HG03025 (cell line): ENCODE measurements at regions not wholly inside any gene's neighbourhood (a gene's known extent, or its start where the extent isn't known, plus 50 kb on each side); places are given as distances from the start of the nearest gene placed in this dataset.

Source experiments
- ATAC-seq: cut with Tn5 transposase; IDR thresholded peaks from one replicate; pipeline ENCODE4 v1.9.1; 2021; ENCODE audit warnings: mild to moderate bottlenecking, moderate library complexity; ENCODE audit not compliant: unreplicated experiment, low FRiP score

DNA sequence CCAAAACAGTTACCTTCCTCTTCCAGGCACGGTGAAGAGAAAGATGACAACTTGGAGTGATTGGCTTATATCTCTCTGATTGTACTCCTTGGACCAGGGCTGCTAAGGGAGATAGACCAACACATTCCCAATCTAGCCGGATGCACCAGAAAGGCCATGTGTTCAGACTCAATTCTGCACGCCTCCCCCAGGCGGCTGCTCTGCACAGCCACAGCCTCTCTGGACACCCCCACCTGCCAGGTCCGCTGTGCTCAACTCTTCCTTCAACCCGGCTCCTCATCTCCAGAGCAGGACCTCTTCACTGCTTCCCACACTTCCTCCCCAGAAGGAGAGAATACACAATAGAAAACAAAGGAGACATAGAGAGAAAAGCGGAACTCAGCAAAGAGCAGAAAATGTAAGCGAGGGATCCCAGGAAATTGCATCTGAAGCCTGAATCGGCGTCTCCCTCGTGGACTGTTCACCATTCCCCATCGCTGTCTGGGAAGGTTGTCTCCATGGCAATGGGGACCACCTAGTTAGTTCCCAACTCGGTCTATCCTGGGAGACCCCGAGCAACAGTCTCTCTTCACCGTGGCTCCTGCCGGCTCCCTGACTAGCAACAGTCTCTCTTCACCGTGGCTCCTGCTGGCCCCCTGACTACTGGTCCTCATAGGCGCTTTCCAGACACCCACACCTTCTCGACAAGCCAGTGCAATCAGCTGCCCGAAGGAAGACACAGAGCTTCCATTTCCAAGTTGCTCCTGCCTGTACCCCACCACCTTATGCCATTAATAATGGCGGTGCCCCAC lies 361.7 kb upstream of the MYT1L start:
- no peak for ATAC-seq

DNA sequence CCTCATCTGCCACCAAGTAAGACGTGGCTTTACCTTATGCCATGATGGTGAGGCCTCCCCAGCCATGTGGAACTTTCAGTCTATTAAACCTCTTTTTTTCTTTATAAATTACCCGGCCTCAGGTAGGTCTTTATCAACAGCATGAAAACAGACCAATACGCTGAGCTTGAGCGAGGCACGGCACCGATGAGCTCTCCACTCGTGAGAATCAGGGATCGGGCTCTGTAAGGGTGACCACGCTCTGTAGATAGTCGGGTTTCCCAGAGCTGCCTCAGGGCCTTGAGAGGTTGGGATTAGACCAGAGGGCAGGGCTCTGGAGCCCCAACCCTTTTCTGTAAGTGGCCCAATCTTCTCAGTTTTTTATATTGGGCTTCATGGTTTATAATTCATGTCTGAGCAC lies 360.3 kb upstream of the MYT1L start:
- no peak for ATAC-seq

DNA sequence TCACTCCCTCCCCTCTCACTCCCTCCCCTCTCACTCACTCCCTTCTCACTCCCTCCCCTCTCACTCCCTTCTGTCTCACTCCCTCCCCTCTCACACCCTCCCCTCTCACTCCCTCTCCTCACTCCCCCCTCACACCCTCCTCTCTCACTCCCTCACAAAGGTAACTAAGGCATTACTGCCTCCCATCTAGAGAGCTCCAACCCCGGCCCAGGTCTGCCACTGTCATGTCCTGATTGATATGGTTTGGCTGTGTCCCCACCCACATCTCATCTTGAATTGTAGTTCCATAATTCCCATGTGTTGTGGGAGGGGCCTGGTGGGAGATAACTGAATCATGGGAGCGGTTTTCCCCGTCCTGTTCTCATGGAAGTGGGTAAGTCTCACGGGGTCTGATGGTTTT lies 359.9 kb upstream of the MYT1L start:
- no peak for ATAC-seq

DNA sequence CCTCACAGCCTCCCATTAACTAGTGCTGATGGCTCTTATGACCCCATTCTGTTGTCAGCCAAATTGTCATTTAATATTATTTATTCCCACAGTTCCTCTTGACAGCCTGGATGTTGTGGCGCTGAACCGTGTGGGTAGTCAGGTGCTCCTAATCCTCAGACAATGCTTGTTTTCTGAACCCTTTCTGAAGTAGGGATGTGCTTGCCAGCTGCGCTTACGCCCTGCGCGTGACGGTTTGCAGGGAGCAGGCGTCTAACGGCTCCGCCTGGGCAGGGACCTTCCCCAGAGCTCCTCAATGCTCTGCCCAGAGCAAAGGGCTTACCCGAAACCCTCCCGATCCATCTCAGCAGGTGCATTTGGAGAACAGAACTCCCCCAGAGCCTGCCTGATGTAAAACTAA lies 358.2 kb upstream of the MYT1L start:
- ATAC-seq, result no peak

DNA sequence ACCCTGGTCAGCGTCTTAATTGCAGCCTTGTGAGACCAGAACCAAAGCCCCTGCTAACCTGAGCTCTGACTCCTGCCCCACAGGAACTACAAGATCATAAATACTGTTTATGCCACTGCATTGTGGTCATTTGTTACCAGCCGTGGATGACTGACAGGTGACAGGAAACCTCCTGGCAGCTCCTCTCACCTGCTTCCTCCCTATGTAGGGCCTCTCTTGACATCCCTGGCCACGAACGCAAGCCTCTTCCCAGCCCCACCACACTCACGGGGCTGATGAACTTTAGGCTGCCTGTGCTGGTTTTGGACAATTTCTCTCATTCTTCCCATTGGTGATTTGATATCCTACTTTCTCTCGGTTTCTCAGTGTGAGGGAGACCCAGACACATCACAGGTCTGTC lies 357.2 kb upstream of the MYT1L start:
- ATAC-seq, result no peak

DNA sequence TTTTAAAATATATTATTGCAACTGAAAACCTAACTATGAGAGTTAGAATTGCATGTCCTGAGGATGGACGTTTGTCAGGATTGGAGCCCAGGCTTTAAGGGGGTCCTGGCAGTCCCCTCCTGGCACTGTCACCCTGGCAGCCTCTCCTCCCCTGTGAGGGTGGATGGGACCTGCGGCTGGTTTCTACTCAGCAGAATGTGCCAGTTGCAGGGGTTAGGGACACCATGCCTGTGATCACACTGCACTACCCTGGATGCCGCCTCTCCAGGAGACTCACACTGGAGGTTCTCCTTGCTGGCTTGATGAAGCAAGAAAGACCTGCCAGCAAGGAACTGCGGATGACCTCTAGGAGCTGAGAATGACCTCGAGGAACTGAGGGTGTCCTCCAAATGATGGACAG lies 356.7 kb upstream of the MYT1L start:
- no peak for ATAC-seq

DNA sequence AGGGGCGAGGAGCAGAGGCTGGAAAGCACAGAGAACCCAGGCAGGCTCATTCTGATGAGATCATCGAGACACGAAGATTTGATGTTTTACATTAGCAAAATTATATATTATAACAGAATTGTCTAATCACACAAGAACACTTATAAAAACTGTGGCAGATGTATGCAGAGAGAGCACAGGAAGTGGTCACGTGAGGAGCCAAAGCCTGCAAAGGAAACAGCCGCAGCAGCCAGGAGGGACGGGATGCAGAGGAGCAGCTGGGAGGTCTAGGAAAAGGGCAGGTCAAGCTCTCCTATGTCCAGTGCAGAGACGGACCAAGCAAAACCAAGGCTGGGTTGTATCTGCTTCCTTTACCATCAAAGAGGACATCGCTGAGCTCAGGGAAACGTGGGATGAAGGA lies 355.1 kb upstream of the MYT1L start:
- ATAC-seq, result no peak

DNA sequence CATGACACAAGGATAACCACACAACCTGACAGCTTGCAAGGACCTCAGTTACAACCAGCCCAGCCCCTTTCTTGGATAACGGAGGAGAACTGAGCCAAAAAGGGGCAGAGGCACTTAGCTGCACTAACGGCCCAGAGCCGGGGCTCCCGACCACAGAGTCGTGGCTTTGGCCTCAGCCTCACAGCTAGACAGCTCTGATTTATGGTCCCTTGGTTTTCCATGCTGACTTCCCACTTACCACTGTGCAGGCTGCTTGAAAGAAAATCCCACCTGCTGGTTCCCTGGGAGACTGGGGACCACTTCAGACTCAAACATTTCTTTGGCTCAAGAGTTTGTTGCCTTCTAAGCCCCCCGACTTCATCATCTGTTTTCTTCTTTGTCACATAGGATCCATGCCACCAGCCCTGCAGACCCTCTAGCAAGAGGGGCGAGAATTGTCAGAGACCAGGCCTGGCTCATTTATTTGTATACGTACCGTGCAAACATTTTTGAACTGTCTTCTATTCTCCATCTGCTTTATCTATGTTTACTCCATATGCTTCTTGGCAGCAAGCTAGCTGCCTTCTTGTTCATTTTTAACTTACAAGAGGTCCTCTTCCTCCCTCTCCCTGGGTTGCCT lies 352.6 kb upstream of the MYT1L start:
- ATAC-seq, result no peak

DNA sequence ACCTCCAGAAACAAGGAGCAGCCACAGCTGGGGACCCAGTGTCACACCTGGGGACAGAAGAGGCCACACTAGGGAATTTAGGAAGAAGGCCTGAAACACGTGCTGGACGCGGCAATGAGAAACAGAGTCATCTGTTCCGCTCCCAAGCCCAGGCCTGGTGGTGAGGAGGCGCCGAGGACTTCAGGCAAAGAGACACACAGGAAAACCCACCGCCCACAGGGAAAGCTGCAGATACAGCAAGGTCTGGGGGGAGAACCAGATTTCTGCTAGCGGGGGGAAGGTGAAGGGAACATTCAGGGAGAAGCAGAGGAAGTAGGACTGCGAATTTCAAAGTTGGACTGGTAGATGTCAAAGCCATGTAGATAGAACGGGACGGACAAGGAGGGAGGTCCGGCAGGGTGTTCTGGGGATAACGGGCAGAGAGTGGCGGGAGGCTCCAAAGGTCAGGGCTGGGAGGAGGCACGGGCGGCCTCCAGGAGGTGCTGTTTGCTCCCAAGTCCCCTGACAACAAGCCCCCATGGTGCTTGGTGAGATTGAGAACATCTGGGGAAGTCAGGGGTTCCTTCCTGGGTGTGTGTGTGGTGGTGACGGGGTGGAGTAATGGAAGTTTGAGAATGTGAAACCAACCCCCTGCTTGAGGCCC lies 351.7 kb upstream of the MYT1L start:
- no peak for ATAC-seq

DNA sequence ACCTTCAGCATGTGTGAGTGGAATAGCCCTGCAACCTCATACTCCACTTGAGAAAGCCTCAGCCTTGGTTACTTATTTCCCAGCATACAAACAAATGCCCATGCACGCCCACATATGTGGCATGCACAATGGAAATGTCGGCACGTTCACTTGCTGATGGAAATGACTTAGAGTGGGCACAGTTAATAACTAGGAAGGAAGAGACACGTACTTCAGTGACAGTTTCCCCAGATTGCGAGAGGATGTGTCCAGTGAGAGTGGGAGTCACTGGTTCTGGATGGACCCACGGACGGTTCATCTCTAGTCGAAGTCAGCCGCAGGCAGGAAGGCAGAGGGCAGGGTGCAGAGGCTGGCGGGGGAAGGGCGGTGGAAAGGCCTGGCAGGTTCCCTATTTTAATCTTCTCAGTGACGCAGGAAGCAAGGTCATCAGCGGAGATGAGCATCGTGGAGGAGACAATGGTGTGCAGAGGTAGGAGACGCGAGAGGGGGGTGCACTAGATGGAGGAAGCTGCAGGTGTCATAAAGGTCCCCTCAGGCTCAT lies 350.7 kb upstream of the MYT1L start:
- ATAC-seq, result no peak

DNA sequence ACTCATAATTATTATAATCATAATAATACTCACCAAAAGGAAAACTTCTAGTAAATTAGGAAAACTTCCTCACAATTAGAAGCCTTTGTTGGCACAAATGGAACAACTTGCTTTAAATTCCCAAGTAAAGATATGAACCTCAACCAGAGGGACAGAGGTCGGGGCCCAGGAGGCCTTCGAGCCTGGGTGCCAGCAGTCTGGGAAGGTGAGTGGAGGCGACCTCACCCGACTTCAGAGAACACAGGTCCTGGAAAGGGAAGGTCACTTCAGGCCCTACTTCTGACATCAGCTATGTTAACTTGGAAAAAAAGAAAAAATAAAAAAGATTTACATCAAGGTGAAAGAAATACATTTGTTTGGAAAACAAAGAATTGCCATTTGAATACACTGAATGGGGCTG lies 350.0 kb upstream of the MYT1L start:
- ATAC-seq, result no peak

DNA sequence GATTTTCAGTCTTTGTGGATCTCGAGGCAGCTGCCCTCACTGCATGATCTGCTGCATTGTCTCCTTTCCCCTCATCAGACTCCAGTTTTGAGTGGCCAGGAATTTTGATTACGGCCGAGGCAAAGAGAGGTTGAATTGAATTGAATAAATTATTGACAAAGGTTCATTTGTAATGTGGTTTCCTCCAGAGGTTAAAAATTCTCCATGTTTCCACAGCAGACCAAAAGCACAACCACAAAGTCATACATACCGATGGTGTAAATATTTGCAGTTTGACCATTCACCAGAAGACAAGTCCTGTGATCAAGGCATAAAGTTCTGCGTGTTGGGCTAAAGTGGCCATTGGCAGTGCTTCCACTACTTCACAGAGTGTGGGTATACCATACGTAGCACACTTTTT lies 343.8 kb upstream of the MYT1L start:
- no peak for ATAC-seq

DNA sequence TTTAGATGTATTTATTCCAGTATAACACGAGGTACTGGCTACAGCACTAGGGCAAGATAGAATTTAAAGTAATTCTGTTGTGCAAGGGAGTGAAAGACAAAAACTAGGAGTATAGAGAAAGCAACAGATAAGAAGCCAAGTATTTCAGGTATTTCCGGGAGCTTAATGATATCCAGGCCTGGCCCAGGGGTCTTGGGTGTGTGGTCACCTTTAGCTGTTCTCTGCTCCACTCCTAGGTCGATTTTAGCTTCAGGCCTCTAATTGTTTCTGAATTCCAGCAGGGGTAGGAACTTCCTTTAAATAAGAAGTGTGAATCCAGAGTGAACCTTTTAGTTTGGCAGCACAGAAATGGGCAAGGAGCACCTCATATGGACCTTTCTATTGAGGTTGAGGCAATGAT lies 342.3 kb upstream of the MYT1L start:
- ATAC-seq, result no peak

DNA sequence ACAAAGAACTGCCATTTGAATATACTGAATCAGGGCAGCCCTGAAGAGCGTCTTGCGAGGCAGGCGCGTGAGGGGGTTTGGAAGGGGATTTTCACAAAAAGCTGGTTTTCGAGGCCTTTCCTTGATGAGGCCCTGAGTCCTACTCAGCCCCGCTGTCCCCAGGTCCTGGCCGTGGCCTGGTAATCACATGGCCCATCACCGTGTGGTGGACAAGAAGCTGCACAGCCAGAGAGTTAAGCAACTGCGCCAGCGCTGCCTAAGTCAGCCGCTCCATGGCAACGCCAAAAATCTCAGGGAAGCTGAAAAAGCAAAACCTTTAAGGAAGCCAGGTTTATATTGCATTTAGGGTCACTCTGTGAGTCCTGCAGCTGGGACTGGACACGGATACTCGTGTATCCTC lies 341.2 kb upstream of the MYT1L start:
- ATAC-seq, result no peak

DNA sequence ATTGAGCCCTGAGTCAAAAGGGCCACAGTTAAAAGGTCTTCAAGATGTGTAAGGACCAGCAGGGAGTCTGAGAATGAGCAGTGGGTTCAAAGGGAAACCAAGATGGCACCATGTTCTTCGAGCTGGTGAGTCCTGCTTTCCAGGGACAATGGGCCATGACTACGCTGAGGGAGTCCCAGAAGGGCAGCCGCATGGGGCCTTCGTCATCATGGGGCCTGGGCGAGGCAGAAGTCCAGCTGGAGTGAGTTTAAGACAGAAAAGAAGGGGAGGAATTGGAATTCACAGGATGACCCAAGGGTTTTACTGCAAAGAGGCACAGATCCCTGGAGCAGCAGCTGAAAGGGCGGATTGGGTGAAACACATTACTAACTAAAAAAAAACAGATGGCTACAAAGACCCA lies 340.8 kb upstream of the MYT1L start:
- no peak for ATAC-seq

DNA sequence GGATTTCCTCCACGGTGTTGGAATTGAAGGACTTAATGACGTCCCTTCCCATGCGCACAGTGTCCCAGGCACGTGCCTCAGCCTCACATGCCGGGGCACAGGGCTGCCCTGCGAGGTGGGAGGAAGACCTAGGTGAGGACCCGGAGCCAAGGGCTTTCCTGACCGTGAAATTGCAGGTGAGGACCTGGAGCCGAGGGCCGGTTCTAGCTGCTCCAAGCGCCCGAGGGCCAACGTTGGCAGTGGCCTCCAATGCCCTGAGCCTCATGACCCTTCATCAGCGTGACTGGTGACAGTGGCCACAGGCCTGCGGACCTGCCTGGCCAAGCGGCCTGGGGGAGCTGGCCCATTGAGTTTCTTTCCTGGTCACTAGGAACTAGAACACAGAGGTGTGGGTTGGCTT lies 338.2 kb upstream of the MYT1L start:
- ATAC-seq, result no peak

DNA sequence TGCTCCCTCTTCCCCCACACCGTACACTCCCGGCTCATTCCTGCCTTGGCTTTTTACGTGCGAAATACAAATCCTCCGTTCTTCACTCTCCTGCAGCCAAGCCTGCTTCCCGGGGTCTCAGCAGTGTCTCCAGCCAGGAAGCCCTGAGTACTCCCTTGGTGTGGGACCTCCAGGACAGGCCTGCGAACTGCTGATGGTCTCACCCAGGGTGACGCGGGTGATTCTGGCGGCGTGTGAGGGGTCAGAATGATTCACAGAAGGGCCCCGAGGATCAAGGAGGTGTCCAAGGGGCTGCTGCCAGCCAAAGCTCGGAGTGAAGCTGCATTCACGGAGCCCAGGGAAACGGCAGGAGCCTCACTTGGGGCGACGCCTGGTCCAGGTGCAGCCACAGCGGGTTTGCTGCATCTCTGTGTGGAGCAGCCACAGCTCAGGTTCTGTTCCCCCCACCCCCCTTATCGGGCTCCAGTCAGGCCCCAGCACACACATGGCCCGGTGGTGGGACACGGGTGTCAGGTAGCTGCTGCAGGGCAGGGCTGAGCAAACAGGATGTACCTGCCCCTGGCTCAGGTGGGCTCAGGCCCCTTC lies 337.7 kb upstream of the MYT1L start:
- no peak for ATAC-seq

DNA sequence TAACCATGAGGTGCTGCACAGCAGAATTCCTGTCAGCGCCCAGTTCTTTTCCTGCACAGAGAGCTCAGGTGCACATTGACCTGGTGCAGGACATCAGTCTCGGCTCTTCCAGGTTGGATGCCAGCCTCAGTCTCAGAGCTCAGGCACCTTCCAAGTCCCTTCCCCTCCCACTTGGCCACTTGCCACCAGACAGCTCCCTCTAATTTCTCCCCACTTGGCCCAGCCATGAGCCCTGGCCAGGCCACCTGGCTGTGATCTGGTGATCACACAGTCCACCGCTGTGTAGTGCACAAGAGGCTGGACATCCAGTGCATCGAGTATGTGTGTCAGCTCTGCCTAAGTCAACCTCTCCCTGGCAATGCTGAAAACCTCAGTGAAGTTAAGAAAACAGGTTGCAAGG lies 336.6 kb upstream of the MYT1L start:
- ATAC-seq, result no peak

DNA sequence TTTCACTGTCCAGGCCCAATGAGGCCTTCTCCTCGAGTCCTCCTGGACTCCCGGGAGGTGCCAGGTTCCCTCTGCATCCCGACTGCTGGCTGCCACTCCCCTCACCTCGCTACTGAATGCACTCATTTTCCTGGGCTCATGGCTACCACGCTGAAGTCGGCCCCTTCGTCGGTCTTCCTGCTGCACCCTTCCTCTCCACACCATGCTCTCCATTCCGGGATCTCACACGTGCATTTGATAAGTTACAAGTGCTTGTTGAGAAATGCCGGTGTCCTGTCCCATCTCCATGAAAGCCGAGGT lies 334.7 kb upstream of the MYT1L start:
- no peak for ATAC-seq

DNA sequence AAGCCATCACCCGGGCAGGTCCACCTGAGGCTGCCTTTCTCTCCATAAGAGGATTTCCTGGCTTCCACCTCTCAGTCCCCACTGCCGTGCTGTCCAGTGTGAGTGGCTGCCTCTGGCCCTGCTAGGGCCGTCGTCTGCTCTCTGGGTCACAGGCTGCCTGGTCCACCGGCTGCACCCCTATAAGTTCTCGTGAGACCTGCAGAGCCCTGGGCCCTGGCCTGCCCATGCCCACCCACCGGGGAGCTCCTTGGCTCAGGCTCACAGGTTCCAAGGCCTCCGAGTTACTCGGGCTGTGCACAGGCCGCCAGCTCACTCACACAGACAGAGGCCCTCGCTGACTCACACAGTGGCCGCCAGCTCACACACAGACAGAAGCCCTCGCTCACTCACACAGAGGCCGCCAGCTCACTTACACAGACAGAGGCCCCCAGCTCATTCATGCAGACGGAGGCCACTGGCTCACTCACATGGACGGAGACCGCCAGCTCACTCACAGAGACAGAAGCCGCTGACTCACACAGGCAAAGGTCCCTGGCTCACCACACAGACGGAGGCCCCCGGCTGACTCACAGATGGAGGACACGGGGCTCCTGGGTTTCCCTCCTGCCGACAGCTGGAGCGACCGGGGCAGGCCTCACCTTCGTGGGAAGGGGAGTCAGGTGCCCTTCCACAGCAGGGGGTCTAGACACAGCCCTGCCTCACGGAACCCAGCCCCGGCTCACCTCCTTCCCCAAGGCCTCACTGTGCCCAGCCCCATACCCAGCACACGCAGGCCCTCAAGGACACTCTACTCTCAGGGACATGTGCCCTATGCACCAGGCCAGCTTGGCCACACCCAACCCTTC lies 334.1 kb upstream of the MYT1L start:
- no peak for ATAC-seq
